Testis (tissue), 2 donors: ENCODE measurements at regions not wholly inside any gene's neighbourhood (a gene's known extent, or its start where the extent isn't known, plus 50 kb on each side); places are given as distances from the start of the nearest gene placed in this dataset.

Experiments used
- CTCF ChIP-seq, 3 experiments: fragments of 450-650 bp in 2 of 3; fragments of 200-600 bp in 1 of 3; sonication (generic) in 1 of 3; IDR thresholded peaks; one replicate each; pipeline ENCODE4 v1.5.1; 2016 to 2019; ENCODE audit warnings: antibody characterized with exemption in 3 of 3, mild to moderate bottlenecking in 2 of 3, moderate library complexity in 1 of 3
- POLR2A ChIP-seq: fragments of 450-650 bp; IDR thresholded peaks from one replicate; pipeline ENCODE4 v1.6.1; 2017; ENCODE audit warnings: antibody characterized with exemption, mild to moderate bottlenecking, moderate library complexity

GRCh38 chr2:216275890-216276289, 96.4 kb downstream of the MARCHF4 start:
- TF ChIP-seq POLR2A (no peak), CTCF (IDR thresholded peaks at IDR 0.05) (no peak)
